ENCODE measurements at regions not wholly inside any gene's neighbourhood (a gene's known extent, or its start where the extent isn't known, plus 50 kb on each side); places are given as distances from the start of the nearest gene placed in this dataset.
"Not testable (repeated sequence)": the region's sequence is repeated elsewhere in the genome, so short reads cannot be mapped to it uniquely, and the experiment has no call there.

DNA sequence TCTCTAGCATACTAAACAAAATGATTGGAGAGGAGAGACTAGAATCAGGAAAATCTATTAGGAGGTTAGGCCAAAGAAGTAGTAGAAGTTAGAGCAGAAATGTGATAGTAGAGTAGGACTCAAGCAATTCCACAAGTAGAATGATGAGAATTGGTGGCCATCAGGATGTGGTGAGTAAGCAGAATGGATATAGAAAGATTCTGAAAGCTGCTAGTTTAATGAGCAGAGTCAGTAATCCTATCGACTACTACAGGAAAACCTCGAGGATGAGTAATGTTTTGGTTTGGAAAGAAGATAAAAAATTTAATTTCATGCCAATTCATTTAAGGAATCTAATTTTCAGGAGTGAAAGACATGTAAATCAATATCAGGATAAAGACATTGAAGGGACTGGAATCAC, 648.3 kb upstream of the PHF14 start:
- ATAC-seq = no peak

DNA sequence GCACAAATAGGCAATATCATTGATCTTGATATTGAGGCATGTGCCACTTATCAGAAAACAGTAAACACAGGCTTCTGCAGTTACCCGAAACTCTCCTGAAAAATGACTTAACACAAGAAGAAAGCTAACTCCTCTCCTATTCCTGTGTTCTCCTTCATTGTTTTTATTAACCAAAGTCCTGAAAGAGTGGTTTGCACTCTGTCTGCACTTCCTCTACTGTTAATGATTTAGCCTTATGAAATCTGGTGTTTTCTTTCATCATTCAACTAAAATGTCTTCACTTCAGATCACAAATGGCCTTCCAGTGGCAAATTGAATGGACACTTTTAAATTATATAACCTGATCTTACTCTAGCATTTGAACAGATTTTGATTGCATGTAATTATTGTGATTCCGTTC, 630.6 kb upstream of the PHF14 start:
- ATAC-seq = no peak

DNA sequence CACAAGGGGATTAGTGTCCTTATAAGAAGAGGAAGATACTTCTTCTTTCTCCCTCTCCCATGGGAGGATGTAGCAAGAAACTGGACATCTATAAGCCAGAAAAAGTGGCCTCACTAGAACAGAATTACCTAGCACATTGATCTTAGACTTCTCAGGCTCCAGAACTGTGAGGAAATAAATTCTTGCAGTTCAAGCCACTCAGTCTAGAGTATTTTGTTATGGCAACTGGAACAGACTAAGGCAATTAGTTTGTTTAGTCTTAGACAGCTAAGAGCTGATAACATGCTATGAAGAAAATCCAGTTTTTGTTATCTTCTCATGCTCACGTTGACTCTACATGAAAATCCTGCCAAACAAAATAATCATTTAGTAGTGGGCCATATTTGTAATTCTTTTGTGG, 627.6 kb upstream of the PHF14 start:
- ATAC-seq = no peak

DNA sequence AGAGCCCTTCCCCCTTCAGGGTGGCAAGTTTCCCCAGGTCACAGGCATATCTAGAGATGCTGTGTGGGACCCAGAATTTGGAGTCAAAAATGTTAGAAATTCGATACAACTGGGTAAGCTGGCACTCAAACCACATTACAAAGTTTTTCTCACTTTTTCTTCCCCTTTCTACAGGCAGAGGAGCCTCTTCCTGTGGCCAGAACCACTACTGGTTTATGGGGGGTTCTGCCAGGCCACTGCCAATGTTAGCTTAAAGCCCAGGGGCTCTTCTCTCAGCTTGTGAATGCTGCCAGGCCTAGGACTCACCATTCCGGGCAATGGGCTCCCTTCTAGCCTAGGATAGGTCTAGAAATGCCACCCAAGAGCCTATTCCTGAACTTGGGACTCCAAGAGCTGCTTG, 617.9 kb upstream of the PHF14 start:
- no peak for ATAC-seq

DNA sequence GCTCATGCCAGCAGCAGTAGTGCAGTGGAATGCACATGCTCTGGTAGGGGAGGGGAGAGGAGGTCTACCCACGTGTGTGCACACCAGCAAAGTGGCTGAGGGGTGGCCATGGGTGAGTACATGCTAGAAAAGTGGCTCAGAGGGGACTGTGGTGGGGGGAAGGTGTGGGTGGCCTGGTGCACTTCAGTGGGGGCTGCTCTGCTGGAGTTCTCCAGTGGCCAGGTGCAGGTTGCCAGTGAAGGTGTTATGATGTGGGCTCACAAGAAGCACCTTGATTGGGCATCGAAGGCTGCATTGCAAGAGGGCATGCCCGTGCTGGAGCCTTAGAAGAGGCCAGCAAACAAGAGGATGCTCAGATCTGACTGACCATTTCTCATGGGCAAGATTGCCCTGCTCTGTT, 613.6 kb upstream of the PHF14 start:
- no peak for ATAC-seq

DNA sequence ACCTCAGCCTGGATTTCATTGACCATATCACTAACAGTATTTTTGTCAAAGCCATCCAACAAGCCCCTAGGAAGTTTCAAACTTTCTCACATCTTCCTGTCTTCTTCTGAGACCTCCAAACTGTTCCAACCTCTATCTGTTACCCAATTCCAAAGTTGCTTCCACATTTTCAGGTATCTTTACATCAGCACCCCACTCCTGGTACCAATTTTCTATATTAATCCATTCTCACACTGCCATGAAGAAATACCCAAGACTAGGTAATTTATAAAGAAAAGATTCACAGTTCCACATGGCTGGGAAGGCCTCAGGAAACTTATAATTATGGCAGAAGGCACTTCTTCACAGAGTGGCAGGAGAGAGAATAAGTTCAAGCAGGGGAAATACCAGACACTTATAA, 571.9 kb upstream of the PHF14 start:
- no peak for ATAC-seq

DNA sequence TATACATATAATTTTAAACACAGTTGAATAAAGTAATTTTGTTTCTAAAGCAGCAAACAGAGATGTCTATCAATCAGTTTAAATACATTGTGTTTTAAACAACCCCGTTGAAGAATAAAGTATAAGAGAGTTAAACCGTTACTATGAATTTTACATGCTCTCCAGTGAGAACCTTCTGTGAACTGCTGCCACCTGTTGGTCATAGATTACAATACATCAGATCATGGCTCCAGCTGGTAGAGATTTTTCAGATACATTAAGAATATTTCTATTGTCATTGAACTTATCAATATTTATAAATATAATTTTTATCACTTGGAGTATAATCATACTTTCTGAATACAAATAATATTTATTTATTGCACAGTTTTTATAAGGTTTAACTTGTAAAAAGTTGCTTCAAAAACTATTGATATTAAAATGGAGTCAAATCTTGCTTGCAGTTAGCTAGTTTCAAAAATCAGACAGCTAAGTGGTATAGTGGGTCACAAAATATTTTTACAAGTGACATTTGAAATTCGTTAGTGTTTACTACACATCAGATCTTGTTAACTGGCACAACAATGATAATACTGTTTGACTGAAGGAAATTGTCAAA, 561.2 kb upstream of the PHF14 start:
- no peak for ATAC-seq

DNA sequence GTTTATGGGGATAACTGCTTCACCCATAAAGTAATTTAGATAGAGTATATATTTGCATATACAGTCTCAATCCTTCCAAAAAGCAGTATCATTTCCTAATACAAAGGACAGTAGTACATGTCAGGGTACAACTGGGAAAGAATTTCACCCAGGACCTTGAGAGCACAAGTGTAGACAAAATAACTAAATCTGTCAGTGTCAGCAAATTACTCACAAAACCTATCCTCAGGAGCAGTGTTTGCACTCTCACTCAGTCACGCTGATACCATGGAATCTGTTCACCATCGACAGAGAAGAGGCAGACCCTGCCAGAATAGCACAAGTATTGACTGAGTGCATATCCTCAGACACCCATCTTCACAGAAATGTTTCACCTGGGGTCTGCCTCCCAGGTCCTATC, 554.7 kb upstream of the PHF14 start:
- no peak for ATAC-seq

DNA sequence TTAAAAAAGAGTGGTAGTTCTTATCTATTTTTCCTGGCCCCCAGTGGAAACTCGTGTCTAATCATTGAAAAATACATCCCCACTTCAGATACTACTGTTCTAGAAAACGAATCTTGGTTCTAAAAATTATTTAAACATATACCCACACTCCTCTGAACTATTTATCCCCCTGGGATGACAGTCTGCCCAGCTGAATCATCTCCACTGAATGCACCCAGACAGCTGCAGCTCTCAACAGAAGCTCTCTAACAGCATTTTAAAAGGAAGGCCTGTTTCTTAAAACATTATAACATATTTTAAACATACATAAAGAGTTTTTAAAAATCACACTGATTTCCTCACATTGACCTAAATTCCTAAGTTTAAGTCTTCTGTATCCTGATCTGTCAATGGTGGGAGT, 544.6 kb upstream of the PHF14 start:
- no peak for ATAC-seq

DNA sequence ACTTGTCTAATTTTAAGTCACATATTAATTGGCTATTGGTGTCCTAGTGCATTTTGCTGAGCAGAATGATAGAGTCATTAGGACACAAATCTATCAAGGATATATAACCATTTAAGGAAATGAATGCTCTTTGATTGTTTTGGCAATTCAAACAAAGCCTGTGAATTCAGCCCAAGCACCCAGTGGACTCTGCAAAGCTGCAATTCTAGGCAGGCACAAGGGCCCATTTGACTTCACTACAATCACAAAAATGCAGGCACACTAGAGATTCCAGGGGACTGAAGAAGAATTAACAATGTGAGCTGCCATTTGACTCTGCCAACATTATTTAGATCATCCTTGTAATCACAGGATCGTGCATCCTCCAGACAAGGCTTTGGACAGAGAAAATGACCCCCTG, 544.2 kb upstream of the PHF14 start:
- ATAC-seq = no peak

DNA sequence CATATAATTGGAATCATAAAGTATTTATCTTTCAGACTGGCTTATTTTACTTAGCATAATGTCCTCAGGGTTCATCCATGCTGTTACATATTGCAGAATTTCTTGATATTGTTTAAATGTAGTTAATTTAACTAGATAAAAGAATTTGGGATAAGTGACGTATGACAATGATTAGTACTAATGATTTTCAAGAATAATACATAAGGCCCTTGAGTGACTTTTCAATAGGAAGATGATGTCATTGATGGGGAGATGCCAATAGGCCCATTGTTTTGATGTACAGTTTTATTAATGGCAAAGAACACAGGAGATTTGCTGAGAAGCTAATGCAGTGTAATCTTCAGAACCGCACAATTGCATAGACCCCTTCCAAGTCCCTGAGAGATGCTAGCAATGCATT, 537.4 kb upstream of the PHF14 start:
- ATAC-seq = no peak

DNA sequence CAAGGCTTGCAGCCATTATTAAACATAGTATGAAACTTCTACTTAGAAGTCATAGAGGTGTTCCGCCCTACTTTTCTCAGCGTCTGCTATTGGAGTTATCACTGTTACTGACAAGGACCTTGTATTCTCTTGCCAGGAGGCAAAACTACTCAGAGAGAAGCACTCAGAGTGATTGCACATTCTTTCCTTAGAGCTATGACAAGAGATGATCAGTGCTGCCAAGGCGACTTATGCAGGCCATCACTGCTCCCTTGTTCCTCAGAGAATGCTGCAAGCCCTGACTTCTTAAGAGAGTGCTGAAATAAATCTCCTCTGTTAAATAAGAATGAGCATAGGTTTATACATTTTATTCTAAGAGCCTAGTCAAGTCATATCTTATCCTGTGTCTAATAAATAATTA, 534.6 kb upstream of the PHF14 start:
- no peak for ATAC-seq

DNA sequence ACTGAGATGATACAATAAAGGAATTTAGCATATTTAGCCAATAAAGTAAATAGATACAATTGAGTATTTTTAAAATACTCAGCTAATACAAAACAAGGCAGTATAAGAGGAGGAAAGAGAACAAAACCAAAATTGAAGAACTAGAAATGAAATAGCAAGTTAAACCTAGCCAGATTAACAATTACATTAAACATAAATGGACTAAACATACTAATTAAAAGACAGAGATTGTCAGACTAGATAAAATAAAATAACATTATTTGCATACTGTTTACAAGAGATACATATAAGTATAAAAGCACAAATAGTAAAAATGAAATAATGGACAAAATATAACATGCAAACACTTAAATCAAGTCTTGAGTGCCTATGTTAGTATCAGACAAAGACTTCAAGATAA, 517.7 kb upstream of the PHF14 start:
- no peak for ATAC-seq

DNA sequence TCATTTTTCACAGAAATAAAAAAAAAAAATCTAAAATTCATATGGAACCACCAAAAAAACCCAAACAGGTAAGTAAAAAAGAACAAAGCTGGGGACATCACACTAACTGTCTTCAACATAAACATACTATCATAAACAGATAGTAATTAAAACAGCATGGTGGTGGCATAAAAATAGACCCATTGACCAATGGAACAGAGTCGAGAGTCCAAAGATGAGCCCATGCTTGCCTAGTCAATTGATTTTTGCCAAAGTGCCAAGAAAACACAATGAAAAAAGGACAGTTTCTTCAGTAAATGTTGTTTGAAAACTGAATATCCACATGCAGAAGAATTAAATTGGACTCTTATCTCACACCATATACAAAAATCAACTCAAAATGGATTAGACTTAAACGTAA, 513.2 kb upstream of the PHF14 start:
- ATAC-seq = no peak

DNA sequence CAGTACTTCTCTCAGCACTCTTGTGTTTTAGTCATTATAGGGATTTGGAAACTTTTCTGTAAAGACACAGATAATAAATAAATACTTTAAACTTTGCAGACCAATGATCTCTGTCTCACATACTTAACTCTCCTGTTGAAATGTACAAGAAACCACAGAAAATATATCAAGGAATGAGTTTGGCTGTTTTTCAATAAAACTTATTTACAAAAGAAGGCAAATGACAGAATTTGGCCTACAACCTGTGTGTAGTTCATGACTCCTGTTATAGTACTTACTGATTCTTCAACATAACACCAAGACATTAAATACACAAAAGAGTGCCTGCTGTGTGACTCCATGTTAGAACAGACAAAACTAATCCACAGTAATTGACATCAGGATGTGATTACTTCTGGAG, 510.0 kb upstream of the PHF14 start:
- no peak for ATAC-seq

DNA sequence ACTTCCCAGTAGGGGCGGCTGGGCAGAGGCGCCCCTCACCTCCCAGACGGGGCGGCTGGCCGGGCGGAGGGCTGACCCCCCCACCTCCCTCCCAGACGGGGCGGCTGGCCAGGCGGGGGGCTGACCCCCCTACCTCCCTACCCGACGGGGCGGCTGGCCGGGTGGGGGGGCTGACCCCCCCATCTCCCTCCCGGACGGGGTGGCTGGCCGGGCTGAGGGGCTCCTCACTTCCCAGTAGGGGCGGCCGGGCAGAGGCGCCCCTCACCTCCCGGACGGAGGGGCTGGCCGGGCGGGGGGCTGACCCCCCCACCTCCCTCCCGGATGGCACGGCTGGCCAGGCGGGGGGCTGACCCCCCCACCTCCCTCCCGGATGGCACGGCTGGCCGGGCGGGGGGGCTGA, 508.1 kb upstream of the PHF14 start:
- not testable (repeated sequence) for ATAC-seq

DNA sequence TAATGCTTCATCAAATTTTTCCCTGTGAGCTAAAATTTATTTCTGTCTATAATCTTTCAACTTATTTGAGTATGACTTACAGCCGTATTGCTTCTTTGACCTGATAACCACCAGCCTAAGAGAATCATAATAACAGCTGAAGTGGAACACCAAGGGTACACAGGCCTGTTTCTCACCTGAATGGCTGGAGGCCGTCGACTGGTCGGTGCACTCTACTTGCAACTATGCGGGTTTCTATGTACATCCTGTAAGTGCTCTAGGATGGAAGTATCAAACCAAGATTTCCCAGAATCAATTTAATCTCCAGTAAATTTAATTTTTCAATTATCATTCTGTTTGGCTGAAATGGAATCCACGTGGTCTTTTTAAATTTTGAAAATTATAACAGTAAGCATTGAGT, 504.8 kb upstream of the PHF14 start:
- no peak for ATAC-seq

DNA sequence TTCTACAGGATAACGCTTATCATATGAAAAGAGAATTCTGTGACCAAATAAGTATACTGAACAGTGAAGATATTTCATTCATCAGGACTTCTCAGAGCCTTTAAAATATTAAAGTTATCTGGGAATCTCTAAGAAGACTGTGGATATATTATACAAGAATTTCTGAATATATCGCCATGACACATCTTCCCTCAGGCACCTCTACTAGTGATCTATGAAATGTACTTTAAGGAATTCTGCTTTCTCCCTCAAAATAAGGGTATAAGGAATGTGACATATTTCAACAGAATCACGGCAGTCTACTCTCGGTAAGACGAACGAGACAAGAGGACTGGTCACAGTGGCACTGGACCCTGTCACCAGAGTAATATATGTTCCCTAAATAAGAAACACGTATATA, 504.2 kb upstream of the PHF14 start:
- no peak for ATAC-seq

DNA sequence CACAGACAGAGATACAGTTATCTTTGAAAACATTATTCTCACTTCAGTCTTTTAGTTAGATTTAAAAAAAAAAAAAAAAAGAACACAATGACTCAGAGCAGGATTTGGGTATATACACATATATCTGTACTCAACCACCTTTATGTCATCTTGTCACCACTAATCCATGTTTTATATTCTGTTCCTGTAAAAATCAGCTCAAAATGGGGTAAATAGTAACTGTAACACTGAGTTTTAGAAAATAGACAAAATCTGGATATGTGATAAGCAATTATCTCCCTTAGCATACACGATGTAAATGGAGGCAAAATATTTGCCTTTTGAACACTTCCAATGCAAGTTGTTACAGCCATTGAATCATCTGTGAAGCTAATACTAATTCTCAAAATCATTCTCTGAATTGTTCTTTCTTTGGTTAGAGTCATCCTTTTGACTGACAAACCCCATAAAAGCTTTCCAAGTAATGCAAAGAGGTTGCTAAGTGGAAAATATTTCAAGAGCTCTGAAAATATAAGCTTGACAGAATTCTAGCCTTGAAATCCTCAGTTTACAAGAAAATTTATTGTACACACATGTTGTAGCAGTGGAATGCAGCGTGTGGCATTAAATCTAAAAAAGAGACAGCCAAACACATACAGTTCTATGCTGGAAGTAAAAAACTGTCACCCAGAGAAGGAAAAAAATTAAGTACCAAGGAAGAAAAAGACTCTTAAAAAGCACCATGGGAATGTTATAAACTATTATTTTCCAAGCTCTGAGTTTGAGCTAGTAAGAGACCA, 502.2 kb upstream of the PHF14 start:
- no peak for ATAC-seq

DNA sequence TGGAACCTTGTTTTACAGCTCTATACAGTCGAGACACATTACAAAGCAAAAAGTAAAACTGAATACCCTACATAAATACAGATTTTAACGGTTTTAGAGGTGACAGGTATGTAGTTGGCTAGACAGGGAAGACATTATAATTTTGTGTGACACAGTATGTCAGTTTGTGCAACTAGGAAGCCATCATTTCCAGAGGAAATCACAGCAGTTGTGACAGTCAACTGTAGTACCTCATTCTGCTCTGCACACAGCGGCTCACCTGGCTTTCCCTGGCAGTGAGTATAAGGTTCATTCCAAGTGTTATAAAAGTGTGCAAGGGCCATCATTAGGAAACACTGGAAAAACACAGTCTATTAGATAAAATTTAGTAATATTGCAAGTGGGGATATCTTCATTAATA, 501.6 kb upstream of the PHF14 start:
- no peak for ATAC-seq

DNA sequence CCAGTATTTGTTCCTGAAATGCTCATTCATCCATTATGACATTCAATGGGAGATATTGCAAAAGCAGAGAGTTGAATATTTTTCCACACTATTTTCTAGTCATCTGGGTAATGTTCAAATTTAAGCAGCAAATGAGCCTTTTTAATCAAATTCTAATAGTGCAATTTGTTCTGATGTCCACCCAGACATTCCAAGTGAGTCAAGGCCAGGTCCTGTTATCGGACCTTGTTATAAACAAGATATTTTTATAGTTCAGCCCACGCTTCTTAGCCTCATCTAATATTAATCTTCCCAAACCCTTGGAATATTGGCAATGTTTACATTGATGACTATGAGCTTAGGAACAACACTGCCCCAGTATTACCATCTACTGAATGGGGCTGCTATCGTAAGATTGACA, 500.1 kb upstream of the PHF14 start:
- ATAC-seq = no peak

DNA sequence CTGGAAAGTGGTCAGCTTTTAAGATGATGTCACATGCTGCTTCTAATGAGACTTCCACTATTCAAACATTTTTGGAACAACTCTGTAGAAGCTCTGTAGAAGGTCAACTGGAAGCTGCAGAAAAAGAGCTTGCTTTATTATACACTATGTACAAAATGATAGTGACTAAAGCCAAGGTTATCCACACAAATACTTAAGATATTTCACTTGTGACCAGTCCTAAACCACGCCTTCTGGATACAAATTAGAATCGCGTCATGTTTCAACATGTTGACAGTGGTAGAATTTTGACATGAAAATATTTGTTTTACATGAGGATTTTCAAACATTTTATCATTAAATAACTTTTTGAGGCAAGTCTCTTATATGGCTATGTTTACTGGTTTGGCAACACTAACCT, 499.6 kb upstream of the PHF14 start:
- ATAC-seq = no peak

DNA sequence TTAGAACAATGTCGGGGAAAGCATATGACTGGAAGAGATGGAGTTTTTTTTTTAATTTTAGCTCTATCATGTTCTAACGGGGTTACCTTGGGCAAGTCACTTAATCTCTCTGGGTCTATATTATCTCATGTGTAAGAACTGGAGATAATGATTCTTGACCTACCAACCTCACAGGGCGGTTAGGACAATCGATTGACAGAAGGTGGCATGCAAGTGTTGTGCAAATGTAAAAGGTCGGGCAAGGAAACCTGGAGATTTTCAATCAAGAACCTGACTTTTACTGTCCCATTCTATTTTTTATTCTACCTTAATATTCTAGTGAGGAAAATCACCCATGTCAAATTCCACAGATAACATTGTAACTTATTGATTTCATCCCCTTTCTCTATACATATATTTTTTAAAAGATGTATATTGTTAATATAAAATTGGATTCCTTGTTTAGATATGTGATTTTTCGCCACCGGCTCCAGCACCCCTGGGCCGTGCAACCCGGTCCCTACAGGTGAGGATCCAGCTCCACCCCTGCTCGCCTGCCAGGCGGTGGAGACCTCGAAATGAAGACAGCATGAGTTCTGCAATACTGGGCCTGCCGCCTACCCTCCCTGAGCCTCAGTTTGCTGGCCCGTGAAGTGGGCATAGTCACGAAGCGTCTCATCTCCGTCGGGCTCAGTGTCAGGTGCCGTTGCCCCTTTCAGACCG, 497.6 kb upstream of the PHF14 start:
- no peak for ATAC-seq

DNA sequence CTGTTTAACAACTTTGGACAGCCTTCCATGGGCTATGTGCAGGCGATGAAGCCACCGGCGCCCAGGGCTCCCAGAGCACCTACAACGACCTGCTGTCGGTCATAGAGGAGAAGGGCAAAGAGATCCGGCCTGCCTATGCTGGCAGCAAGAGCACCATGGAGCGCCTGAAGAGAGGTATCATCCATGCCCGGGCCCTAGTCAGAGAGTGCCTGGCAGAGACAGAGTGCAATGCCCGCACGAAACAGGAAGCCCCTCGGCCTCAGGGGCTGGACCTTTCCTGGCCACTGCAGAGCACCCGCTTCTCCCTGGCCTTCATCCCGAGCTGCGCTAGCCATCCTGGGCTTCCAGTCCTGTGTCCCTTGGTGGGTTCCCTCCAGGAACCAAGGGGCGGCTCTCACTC, 497.0 kb upstream of the PHF14 start:
- ATAC-seq = no peak
